GM13977 (cell line): ENCODE measurements at regions not wholly inside any gene's neighbourhood (a gene's known extent, or its start where the extent isn't known, plus 50 kb on each side); places are given as distances from the start of the nearest gene placed in this dataset.

Source experiments
- DNase-seq: peaks from one replicate; pipeline ENCODE4 v3.0.0; 2012; ENCODE audit warnings: low spot score
- CTCF ChIP-seq: IDR thresholded peaks from 2 replicates; pipeline ENCODE4 v1.5.1; 2012; ENCODE audit warnings: mild to moderate bottlenecking, control low read depth; ENCODE audit not compliant: insufficient read depth; ENCODE audit errors: extremely low read depth, missing control alignments
- in situ Hi-C: fragments of 300-500 bp; cut with MboI; formaldehyde crosslinking; loops from one replicate; pipeline ENCODE4 v1.12.0; 2022; ENCODE audit warnings: low sequenced_read_pairs, low pct_unique_long_range_greater_than_20kb, mixed read lengths, inconsistent platforms; ENCODE audit not compliant: unreplicated experiment

GRCh38 chr1:30300669-30301068 is 422.7 kb downstream of the MATN1 start:
- no peak for TF ChIP-seq CTCF
- DNase-seq = no peak

GRCh38 chr1:30299393-30299792 is 424.0 kb downstream of the MATN1 start:
- no peak for DNase-seq

More at GRCh38 chr1:30300669-30301068, 422.7 kb downstream of the MATN1 start:
- in situ Hi-C loops = no loop called here

GRCh38 chr1:30295674-30296073 is 427.7 kb downstream of the MATN1 start:
- in situ Hi-C loops = no loop called here
- TF ChIP-seq CTCF = no peak

More at GRCh38 chr1:30299393-30299792, 424.0 kb downstream of the MATN1 start:
- in situ Hi-C loops = no loop called here
- no peak for TF ChIP-seq CTCF

GRCh38 chr1:30295266-30295665 is 428.1 kb downstream of the MATN1 start:
- in situ Hi-C loops = no loop called here
- TF ChIP-seq CTCF = no peak
- no peak for DNase-seq

More at GRCh38 chr1:30295674-30296073, 427.7 kb downstream of the MATN1 start:
- no peak for DNase-seq

GRCh38 chr1:30294508-30294907 is 428.9 kb downstream of the MATN1 start:
- DNase-seq = no peak
- TF ChIP-seq CTCF = no peak
- in situ Hi-C loops = no loop called here

- in situ Hi-C loops = no loop called here
- DNase-seq = no peak
- no peak for TF ChIP-seq CTCF
These were observed 430.9 kb downstream of the MATN1 start for GRCh38 chr1:30292451-30292850.

GRCh38 chr1:30291526-30291925 is 431.9 kb downstream of the MATN1 start:
- in situ Hi-C loops = no loop called here
- DNase-seq = no peak
- no peak for TF ChIP-seq CTCF
